K562 (cell line): ENCODE measurements at regions not wholly inside any gene's neighbourhood (a gene's known extent, or its start where the extent isn't known, plus 50 kb on each side); places are given as distances from the start of the nearest gene placed in this dataset.

Experiments used
- ATAC-seq: fragments of 200-7000 bp; cut with Tn5 transposase; 3 replicates; pipeline ENCODE4 v1.9.1; 2020; ENCODE audit warnings: moderate library complexity
- BruUV-seq: library from RNA; stranded (reverse); fragments of 400-500 nt; replicated peaks from 2 replicates; lab custom pipeline; 2021; lab: Mats Ljungman, UMichigan
- CTCF ChIA-PET: fragments of 300-600 bp; formaldehyde crosslinking; extraction: SDS; loops from one replicate; lab custom pipeline; 2021; ENCODE audit warnings: low intra/inter-chr PET ratio; lab: Yijun Ruan, JAX
- POLR2A ChIA-PET: fragments of 300-600, 350-650 bp; sonication (Branson Sonifier 250); formaldehyde crosslinking; extraction: SDS; loops from one replicate; lab custom pipeline; 2021; ENCODE audit warnings: antibody characterized with exemption, inconsistent platforms; lab: Yijun Ruan, JAX
- DNase-seq, 4 experiments: peaks; one replicate each; pipeline versions ENCODE4 v3.0.0 to v3.0.0-alpha.2; 2011 to 2018; ENCODE audit warnings: low spot score in 3 of 4, mixed read lengths in 3 of 4; ENCODE audit errors: extremely low read depth in 1 of 4
- FAIRE-seq: peaks from 2 replicates; lab custom pipeline; 2011; peaks lifted over from hg19 to GRCh38; lab: Jason Lieb, UNC
- H2AFZ ChIP-seq: 2 replicates; pipeline ENCODE4 v1.6.0; 2011; ENCODE audit warnings: low read depth, low read length, control low read depth, inconsistent platforms
- H3K27ac ChIP-seq: fragments of 200-600 bp; 3 replicates; pipeline ENCODE4 v1.8.0; 2011; ENCODE audit warnings: low read depth, mild to moderate bottlenecking, control low read depth, inconsistent platforms, low read length, moderate library complexity, mixed read lengths; ENCODE audit errors: extremely low read depth
- H3K27me3 ChIP-seq, 2 experiments: fragments of 300-600 bp in 1 of 2; 2 replicates in 1 of 2; 3 replicates in 1 of 2; pipeline versions ENCODE4 v1.6.0 to v1.8.0; 2011; ENCODE audit warnings: inconsistent platforms in 2 of 2, low read length in 2 of 2, mild to moderate bottlenecking in 1 of 2, mixed read lengths in 1 of 2, moderate library complexity in 1 of 2; ENCODE audit not compliant: control insufficient read depth in 2 of 2, insufficient read depth in 2 of 2
- H3K36me3 ChIP-seq: fragments of 300-600 bp; 3 replicates; pipeline ENCODE4 v1.8.0; 2011; ENCODE audit warnings: mild to moderate bottlenecking, low read length, inconsistent platforms; ENCODE audit not compliant: control insufficient read depth, insufficient read depth
- H3K4me1 ChIP-seq, 2 experiments: fragments of 200-600 bp in 1 of 2; replicated peaks in 1 of 2; 2 replicates in 1 of 2; 3 replicates in 1 of 2; pipeline versions ENCODE4 v1.5.1 to v1.8.0; 2011; ENCODE audit warnings: inconsistent platforms in 2 of 2, low read length in 2 of 2, mild to moderate bottlenecking in 1 of 2, mixed read lengths in 1 of 2, moderate library complexity in 1 of 2; ENCODE audit not compliant: control insufficient read depth in 2 of 2, insufficient read depth in 2 of 2
- H3K4me2 ChIP-seq: 2 replicates; pipeline ENCODE4 v1.6.1; 2011; ENCODE audit warnings: low read length, control low read depth, inconsistent platforms, mixed read lengths; ENCODE audit not compliant: insufficient read depth
- H3K4me3 ChIP-seq: fragments of 200-600 bp; sonication (generic), shearing (Covaris generic); 2 replicates; pipeline ENCODE4 v1.5.1; 2016; ENCODE audit warnings: control low read depth, inconsistent platforms
- H3K79me2 ChIP-seq: fragments of 200-600 bp; 3 replicates; pipeline ENCODE4 v1.8.0; 2011; ENCODE audit warnings: low read length, inconsistent platforms; ENCODE audit not compliant: control insufficient read depth, insufficient read depth
- H3K9ac ChIP-seq, 2 experiments: 2 replicates each; pipeline versions ENCODE4 v1.6.0 to v1.6.1; 2011; ENCODE audit warnings: low read depth in 2 of 2, low read length in 2 of 2, control low read depth in 1 of 2, inconsistent platforms in 1 of 2, mild to moderate bottlenecking in 1 of 2, mixed read lengths in 1 of 2; ENCODE audit not compliant: insufficient read depth in 1 of 2
- H3K9me1 ChIP-seq: one replicate; pipeline ENCODE4 v1.6.0; 2011; ENCODE audit warnings: inconsistent platforms, mild to moderate bottlenecking, low read length, moderate library complexity; ENCODE audit not compliant: control insufficient read depth, insufficient read depth
- H3K9me3 ChIP-seq: replicated peaks from 2 replicates; pipeline ENCODE4 v1.5.1; 2011; ENCODE audit warnings: low read depth, low read length, inconsistent platforms; ENCODE audit not compliant: control insufficient read depth, insufficient read depth
- H4K20me1 ChIP-seq: replicated peaks from 2 replicates; pipeline ENCODE4 v1.6.1; 2011; ENCODE audit warnings: low read length, inconsistent platforms, mixed read lengths; ENCODE audit not compliant: control insufficient read depth, insufficient read depth
- DNMT1 ChIP-seq: fragments of 450-650 bp; IDR thresholded peaks from 2 replicates; pipeline ENCODE4 v1.6.1; 2016; ENCODE audit warnings: antibody characterized with exemption, mild to moderate bottlenecking
- E2F5 ChIP-seq: sonication (generic); formaldehyde crosslinking; IDR thresholded peaks from 2 replicates; pipeline ENCODE4 v1.8.0; 2022; ENCODE audit warnings: mild to moderate bottlenecking, missing genetic modification reagents
- GMEB1 ChIP-seq: fragments of 250-450 bp; sonication (Bioruptor Pico); IDR thresholded peaks from 2 replicates; pipeline ENCODE4 v1.4.0; 2020; ENCODE audit warnings: mild to moderate bottlenecking
- HES1 ChIP-seq: fragments of 450-650 bp; IDR thresholded peaks from 2 replicates; pipeline ENCODE4 v1.6.1; 2016; ENCODE audit warnings: low read depth, mild to moderate bottlenecking, moderate library complexity
- HNRNPUL1 ChIP-seq: fragments of 200-400 bp; formaldehyde crosslinking; IDR thresholded peaks from 2 replicates; pipeline ENCODE4 v1.6.1; 2017; ENCODE audit warnings: low read length
- KDM5B ChIP-seq: fragments of 200-600 bp; sonication (generic); IDR thresholded peaks from 2 replicates; pipeline ENCODE4 v1.6.1; 2012; ENCODE audit warnings: low read depth, mild to moderate bottlenecking, moderate library complexity, low read length, control low read depth, inconsistent platforms; ENCODE audit not compliant: insufficient replicate concordance
- MXI1 ChIP-seq: IDR thresholded peaks from 2 replicates; pipeline ENCODE4 v1.6.1; 2011; ENCODE audit warnings: low read depth, mild to moderate bottlenecking, improper control_type of control experiment, low read length
- ZNF146 ChIP-seq: IDR thresholded peaks from one replicate; pipeline ENCODE4 v1.6.1; 2018; ENCODE audit warnings: missing compliant biosample characterization; ENCODE audit not compliant: unreplicated experiment
- ZNF174 ChIP-seq: fragments of 250-450 bp; sonication (Bioruptor Pico); IDR thresholded peaks from 2 replicates; pipeline ENCODE4 v1.4.0; 2020; ENCODE audit warnings: mild to moderate bottlenecking
- ZNF175 ChIP-seq: fragments of 200-800 bp; sonication (Bioruptor generic); IDR thresholded peaks from 2 replicates; pipeline ENCODE4 v1.6.1; 2016; ENCODE audit warnings: low read depth, mild to moderate bottlenecking, missing genetic modification characterization, missing compliant biosample characterization
- ZNF282 ChIP-seq: sonication (generic); formaldehyde crosslinking; IDR thresholded peaks from 2 replicates; pipeline ENCODE4 v1.8.1; 2023; ENCODE audit warnings: missing genetic modification reagents
- ZNF507 ChIP-seq: conservative IDR thresholded peaks from 2 replicates; pipeline ENCODE4 v1.6.1; 2017; ENCODE audit warnings: missing genetic modification characterization, missing compliant biosample characterization
- WGBS: fragments of 100-300 bp; shearing (Covaris generic); methylation state at CpG from one replicate; pipeline ENCODE4 v1.1.6; 2016; ENCODE audit warnings: low coverage, mixed read lengths; ENCODE audit not compliant: insufficient coverage; ENCODE audit errors: missing lambda C conversion rate; 5-methylcytosine and 5-hydroxymethylcytosine counted together
- in situ Hi-C: fragments of 300-500 bp; cut with MboI; formaldehyde crosslinking; loops from 4 replicates; pipeline ENCODE4 v1.15.0; 2018; ENCODE audit warnings: inconsistent platforms, mixed read lengths
- intact Hi-C: fragments of 100-400 bp; cut with micrococcal nuclease; formaldehyde crosslinking; loops from 2 replicates; pipeline ENCODE4 v1.14.2; 2022

GRCh38 chr4:56755901-56756300 lies 65.6 kb downstream of the SPINK2 start:
- Histone ChIP-seq H3K9me3 (no peaks in the 10 kb centered on the region), H3K4me1 (no peaks in the 10 kb centered on the region), H3K27me3 (peaks cover 17 to 45% of the 10 kb centered on the region in 2 experiments), H3K4me3 (no peak overlapping the region), H3K36me3 (no peaks in the 10 kb centered on the region), H3K79me2 (no peaks in the 10 kb centered on the region), H3K9ac (no peak overlapping the region), H3K9me1 (no peaks in the 10 kb centered on the region), H2AFZ (no peak overlapping the region), H4K20me1 (no peaks in the 10 kb centered on the region), H3K4me2 (no peak overlapping the region), H3K27ac (no peak overlapping the region)
- no peak for FAIRE-seq
- TF ChIP-seq ZNF175 (CRISPR knock-in tag) (no peak), ZNF507 (no peak), MXI1 (no peak), DNMT1 (no peak), GMEB1 (no peak), HNRNPUL1 (no peak), ZNF146 (CRISPR knock-in tag) (no peak), KDM5B (no peak), ZNF174 (CRISPR knock-in tag) (no peak), ZNF282 (CRISPR knock-in tag) (no peak), E2F5 (CRISPR knock-in tag) (no peak), HES1 (no peak)
- POLR2A ChIA-PET: no interaction called here
- BruUV-seq: no TSS peak
- ATAC-seq: no peak
- intact Hi-C loops: no loop called here
- DNase-seq: no peak
- CTCF ChIA-PET: interaction anchor here (0.7 kb wide), 1 partner anchor 101 kb away, joined by 3 read pairs; no protein-coding TSS in a partner anchor
- WGBS: 5% methylated on average over 4 of the region's 4 CpGs
- in situ Hi-C loops: no loop called here
